ENCODE measurements at regions not wholly inside any gene's neighbourhood (a gene's known extent, or its start where the extent isn't known, plus 50 kb on each side); places are given as distances from the start of the nearest gene placed in this dataset.
"Not testable (repeated sequence)": the region's sequence is repeated elsewhere in the genome, so short reads cannot be mapped to it uniquely, and the experiment has no call there.

DNA sequence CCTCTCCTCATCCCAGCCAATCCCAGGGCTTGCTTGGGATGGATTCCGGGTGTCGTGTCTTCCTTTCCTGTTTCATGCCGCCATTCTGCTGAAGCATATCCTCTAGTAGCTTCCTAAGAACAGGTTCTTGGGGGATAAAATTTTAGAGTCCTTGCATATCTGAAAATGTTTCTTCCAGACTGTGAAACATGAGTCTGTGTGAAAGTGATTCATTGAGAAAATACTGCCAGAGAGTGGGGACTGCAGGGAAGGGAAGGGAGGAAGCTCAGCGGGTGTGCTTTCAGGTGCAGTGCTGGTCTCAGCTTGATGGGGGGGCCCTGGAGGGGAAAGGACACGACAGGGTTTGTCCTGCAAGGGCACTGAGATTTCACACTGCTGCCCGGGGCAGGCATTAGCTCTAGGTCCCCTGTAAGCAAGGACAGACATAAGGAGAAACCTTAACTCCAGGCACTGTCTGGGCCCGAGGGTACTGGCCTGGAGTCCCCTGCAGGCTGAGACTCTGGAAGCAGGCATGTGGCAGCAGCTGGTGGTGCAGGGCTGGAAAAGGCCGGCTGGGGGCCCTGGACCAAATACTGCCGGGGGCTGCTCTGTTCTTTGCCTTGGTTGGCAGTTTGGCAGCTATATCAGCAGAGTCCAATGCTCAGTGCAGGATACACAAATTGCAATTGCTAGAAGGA is 97.6 kb upstream of the HS6ST1 start:
- H3K4me3 ChIP-seq (ENCODE audit: low read depth, low read length), result no peak overlapping the region
- TF ChIP-seq, protein P1, sequence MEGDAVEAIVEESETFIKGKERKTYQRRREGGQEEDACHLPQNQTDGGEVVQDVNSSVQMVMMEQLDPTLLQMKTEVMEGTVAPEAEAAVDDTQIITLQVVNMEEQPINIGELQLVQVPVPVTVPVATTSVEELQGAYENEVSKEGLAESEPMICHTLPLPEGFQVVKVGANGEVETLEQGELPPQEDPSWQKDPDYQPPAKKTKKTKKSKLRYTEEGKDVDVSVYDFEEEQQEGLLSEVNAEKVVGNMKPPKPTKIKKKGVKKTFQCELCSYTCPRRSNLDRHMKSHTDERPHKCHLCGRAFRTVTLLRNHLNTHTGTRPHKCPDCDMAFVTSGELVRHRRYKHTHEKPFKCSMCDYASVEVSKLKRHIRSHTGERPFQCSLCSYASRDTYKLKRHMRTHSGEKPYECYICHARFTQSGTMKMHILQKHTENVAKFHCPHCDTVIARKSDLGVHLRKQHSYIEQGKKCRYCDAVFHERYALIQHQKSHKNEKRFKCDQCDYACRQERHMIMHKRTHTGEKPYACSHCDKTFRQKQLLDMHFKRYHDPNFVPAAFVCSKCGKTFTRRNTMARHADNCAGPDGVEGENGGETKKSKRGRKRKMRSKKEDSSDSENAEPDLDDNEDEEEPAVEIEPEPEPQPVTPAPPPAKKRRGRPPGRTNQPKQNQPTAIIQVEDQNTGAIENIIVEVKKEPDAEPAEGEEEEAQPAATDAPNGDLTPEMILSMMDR (conservative IDR thresholded peaks at IDR 0.05; ENCODE audit: low read depth, low read length), result no peak
- no peak for DNase-seq (ENCODE audit: low read depth)

DNA sequence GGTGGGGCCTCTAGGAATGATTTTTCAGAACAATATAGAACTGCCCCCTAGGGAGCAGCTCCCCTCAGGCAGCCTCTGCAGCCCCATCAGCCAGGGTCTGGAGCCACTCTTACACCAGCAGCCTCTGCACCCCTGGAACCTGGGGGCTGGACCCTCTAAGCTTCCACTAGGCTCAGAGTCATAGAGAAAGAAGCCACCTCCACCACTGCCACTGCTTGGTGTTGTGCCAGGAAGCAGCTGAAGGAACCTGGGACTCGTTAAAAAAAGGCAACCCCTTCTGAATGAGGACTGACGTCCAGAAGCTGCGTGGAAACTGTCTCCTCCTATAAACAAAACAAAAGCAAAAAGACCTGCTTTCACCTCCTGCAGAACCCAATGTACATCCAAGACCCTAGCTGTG is 98.1 kb upstream of the HS6ST1 start:
- no peak for DNase-seq (ENCODE audit: low read depth)
- no peak overlapping the region for H3K4me3 ChIP-seq (ENCODE audit: low read depth, low read length)

DNA sequence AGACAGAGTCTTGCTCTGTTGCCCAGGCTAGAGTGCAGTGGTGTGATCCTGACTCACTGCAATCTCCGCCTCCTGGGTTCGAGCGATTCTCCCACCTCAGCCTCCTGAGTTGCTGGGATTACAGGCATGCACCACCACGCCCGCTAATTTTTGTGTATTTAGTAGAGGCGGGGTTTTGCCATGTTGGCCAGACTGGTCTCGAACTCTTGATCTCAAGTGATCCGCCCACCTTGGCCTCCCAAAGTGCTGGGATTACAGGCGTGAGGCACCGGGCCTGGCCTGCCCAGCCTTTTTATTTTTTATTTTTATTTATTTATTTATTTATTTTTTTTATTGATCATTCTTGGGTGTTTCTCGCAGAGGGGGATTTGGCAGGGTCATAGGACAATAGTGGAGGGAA is 98.6 kb upstream of the HS6ST1 start:
- DNase-seq (ENCODE audit: low read depth); H3K4me3 ChIP-seq (ENCODE audit: low read depth, low read length): not testable (repeated sequence)

More for the DNA sequence above, 98.1 kb upstream of the HS6ST1 start:
- TF ChIP-seq, protein P1 (conservative IDR thresholded peaks at IDR 0.05; ENCODE audit: low read depth, low read length), result no peak

DNA sequence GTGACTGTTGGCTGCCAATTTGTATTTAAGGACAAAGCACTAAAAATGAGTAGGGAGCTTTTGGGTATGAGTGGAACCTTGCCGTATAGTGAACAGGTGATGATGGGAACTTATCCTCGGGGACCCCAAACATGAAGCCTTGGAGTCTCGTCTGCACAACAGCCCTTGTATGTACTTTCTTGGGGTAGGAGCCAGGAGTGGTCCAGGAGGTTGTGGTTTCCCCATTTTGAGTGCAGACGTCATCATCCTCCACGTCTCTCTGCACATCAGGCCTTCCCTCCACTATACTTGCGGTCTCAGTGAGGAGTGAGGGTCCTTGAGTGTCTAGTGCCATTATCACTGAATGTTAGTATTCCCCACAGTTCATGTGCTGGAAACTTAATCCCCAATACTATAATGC is 101.5 kb upstream of the HS6ST1 start:
- no peak for DNase-seq (ENCODE audit: low read depth)
- H3K4me3 ChIP-seq (ENCODE audit: low read depth, low read length), result no peak overlapping the region
- TF ChIP-seq, protein P1 (conservative IDR thresholded peaks at IDR 0.05; ENCODE audit: low read depth, low read length), result no peak

DNA sequence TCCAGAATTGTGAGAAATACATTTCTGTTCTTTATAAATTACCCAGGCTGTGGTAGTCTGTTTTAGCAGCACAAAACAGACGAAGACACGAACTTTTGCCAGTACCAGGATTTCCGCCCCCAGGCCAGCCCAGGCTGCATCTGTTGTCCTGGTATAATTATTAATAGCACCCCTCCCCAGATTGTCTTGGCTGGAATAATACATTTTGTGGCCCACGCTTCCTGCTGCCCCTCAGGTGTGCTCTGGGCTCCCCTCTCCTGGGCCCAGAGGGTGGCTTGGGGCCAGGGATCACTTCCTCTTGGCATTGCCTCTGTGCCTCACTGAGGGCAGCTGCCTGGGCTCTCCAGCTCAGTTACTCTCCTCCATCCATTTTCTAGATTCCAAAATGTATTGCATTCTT is 102.1 kb upstream of the HS6ST1 start:
- TF ChIP-seq, protein P1 (conservative IDR thresholded peaks at IDR 0.05; ENCODE audit: low read depth, low read length), result no peak
- DNase-seq (ENCODE audit: low read depth), result no peak
- no peak overlapping the region for H3K4me3 ChIP-seq (ENCODE audit: low read depth, low read length)

DNA sequence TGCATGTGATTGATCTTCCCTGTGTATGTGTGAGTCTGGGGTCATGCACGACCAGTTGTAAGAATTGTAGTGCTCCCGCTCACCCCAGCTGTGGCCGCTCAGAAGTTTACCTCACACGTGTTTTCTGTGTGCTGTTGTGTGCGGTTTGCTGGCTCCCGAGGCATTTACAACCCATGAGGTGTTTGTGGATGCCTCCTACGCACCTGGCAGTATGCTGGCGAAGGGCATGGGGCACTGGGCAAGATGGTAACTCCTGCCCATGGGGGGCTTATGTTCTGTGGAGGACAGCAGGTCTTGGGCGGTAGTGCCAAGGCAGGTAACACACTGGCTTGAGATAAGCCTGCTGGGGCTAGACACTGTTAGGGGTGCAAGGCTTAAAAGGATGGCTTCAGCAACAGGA is 102.6 kb upstream of the HS6ST1 start:
- DNase-seq (ENCODE audit: low read depth), result no peak
- H3K4me3 ChIP-seq (ENCODE audit: low read depth, low read length), result no peak overlapping the region
- TF ChIP-seq, protein P1 (conservative IDR thresholded peaks at IDR 0.05; ENCODE audit: low read depth, low read length), result no peak

DNA sequence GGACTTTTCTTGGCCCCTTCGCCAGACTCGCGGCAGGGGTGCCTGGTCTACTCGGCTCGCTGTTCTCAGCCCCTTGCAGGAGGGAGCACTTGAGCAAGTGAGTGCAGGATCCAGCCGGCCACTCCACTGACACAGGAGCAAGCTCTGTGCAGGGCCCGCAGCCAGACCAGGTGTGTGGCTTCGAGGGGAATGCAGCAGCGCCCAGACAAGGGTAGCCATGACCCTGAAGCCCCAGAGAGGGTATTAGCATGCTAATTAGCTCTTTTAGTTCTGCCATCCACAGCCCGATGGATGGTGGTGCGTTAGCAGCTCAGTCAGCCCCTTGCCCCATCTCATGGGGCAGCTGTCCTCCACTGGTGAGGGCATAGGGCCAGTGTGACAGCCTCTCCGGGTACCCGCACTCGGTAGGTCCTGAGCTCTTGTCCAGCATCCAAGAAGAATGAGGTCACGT is 103.2 kb upstream of the HS6ST1 start:
- TF ChIP-seq, protein P1 (conservative IDR thresholded peaks at IDR 0.05; ENCODE audit: low read depth, low read length), result no peak
- DNase-seq (ENCODE audit: low read depth), result no peak
- H3K4me3 ChIP-seq (ENCODE audit: low read depth, low read length), result no peak overlapping the region
